ENCODE measurements at regions not wholly inside any gene's neighbourhood (a gene's known extent, or its start where the extent isn't known, plus 50 kb on each side); places are given as distances from the start of the nearest gene placed in this dataset.
A peak's percentile ranks its signal among the peaks of the same experiment; 100 is the strongest.

- TF ChIP-seq, protein P1, sequence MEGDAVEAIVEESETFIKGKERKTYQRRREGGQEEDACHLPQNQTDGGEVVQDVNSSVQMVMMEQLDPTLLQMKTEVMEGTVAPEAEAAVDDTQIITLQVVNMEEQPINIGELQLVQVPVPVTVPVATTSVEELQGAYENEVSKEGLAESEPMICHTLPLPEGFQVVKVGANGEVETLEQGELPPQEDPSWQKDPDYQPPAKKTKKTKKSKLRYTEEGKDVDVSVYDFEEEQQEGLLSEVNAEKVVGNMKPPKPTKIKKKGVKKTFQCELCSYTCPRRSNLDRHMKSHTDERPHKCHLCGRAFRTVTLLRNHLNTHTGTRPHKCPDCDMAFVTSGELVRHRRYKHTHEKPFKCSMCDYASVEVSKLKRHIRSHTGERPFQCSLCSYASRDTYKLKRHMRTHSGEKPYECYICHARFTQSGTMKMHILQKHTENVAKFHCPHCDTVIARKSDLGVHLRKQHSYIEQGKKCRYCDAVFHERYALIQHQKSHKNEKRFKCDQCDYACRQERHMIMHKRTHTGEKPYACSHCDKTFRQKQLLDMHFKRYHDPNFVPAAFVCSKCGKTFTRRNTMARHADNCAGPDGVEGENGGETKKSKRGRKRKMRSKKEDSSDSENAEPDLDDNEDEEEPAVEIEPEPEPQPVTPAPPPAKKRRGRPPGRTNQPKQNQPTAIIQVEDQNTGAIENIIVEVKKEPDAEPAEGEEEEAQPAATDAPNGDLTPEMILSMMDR (IDR thresholded peaks at IDR 0.05; ENCODE audit: low read depth, low read length) = no peak
- no peak overlapping the region for H3K4me3 ChIP-seq (ENCODE audit: low read depth, low read length)
Observed at GRCh38 chr1:39131940-39132339, 72.6 kb upstream of the MACF1 start.

DNA sequence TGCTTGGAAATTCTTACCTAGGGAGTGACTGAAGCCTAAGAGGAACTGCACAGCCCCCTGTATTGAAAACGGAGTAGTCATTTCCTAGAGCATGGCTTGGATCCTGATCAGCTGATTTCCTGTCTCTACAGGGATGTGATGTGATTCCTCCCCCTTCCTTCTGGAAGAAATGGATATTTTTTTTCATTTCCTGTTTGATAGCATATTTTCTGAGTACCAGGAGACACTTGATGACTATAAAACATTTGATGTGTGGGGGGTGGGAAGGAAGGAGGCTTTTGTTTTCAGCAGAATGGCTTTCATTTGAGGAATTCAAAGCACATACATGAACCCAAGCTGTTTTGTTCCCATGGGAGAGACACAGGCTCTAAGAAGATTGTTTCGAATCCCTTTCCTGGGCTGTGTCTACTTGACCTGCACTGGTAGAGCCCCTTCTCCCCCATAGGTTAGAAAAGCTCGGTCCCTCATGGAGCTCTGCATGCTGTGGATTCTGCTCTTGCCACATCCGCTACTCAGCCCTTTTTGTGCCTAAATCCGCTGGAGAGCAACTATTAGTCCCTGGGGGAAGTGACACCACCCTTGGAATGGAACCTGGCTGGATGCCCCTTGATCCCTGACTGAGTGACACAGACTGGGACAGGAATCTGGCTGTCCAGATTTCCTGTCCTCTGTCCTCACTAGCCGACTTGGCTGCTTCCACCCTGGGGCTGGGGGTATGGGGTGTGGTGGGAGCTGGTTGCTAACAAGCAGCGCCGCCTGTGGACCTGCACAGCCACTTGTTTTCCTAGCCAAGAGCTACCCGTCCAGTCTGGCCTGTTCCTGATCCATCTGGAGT is 71.8 kb upstream of the MACF1 start:
- TF ChIP-seq, protein P1 (IDR thresholded peaks at IDR 0.05; ENCODE audit: low read depth, low read length) = no peak
- no peak overlapping the region for H3K4me3 ChIP-seq (ENCODE audit: low read depth, low read length)

- TF ChIP-seq, protein P1 (IDR thresholded peaks at IDR 0.05; ENCODE audit: low read depth, low read length) = no peak
- H3K4me3 ChIP-seq (ENCODE audit: low read depth, low read length) = no peak overlapping the region
Observed at GRCh38 chr1:39133340-39133684, 71.2 kb upstream of the MACF1 start.

- H3K4me3 ChIP-seq (ENCODE audit: low read depth, low read length) = no peak overlapping the region
- TF ChIP-seq, protein P1 (IDR thresholded peaks at IDR 0.05; ENCODE audit: low read depth, low read length) = no peak
Observed at GRCh38 chr1:39134768-39135333, 69.6 kb upstream of the MACF1 start.

- no peak overlapping the region for H3K4me3 ChIP-seq (ENCODE audit: low read depth, low read length)
- TF ChIP-seq, protein P1 (IDR thresholded peaks at IDR 0.05; ENCODE audit: low read depth, low read length) = no peak
Observed at GRCh38 chr1:39136638-39137037, 67.9 kb upstream of the MACF1 start.

- TF ChIP-seq, protein P1 (IDR thresholded peaks at IDR 0.05; ENCODE audit: low read depth, low read length) = no peak
- no peak overlapping the region for H3K4me3 ChIP-seq (ENCODE audit: low read depth, low read length)
Observed at GRCh38 chr1:39139723-39140360, 64.7 kb upstream of the MACF1 start.

DNA sequence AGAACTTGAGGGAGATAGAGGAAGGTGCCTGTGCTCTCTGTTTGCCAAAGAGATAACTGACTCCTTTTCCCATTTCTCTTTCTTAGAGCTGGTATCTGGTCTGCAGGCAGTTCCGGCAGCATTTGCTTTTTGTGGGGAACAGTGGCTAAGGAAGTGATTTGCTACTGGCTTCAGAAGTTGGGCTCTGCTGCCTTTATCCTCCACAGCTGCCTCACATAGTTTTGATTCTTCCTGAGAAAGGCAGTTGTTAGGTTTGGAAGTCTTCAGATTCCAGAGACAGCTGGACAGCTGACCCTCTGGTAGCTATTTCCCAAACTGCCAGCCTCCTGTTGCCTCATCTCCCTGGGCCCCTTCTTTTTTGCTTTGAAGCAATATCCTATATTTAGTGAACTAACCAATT is 62.6 kb upstream of the MACF1 start:
- TF ChIP-seq, protein P1 (IDR thresholded peaks at IDR 0.05; ENCODE audit: low read depth, low read length) = no peak

More for the DNA sequence above, 62.6 kb upstream of the MACF1 start:
- H3K4me3 ChIP-seq (ENCODE audit: low read depth, low read length) = peak overlapping the region; percentile 34; the same call in 1 of the 2 replicates

Measured in WI38 (cell line).